Nephron progenitor cell (in vitro differentiated cells): ENCODE measurements at regions not wholly inside any gene's neighbourhood (a gene's known extent, or its start where the extent isn't known, plus 50 kb on each side); places are given as distances from the start of the nearest gene placed in this dataset.
A peak's percentile ranks its signal among the peaks of the same experiment; 100 is the strongest.

Experiments
- DNase-seq: peaks from one replicate; pipeline ENCODE4 v3.0.0; 2021
- H3K27ac Mint-ChIP-seq: 2 replicates; pipeline ENCODE4 v1.8.0; 2021; ENCODE audit warnings: mild to moderate bottlenecking, moderate library complexity, mixed read lengths
- H3K27me3 Mint-ChIP-seq: 2 replicates; pipeline ENCODE4 v1.8.0; 2021; ENCODE audit warnings: mild to moderate bottlenecking, low read depth, mixed read lengths; ENCODE audit not compliant: poor library complexity
- H3K36me3 Mint-ChIP-seq: 2 replicates; pipeline ENCODE4 v1.8.0; 2021; ENCODE audit warnings: low read depth, mixed read lengths
- H3K4me1 Mint-ChIP-seq: 2 replicates; pipeline ENCODE4 v1.8.0; 2021; ENCODE audit warnings: mixed read lengths
- H3K4me3 Mint-ChIP-seq: 2 replicates; pipeline ENCODE4 v1.8.0; 2021; ENCODE audit warnings: mild to moderate bottlenecking, moderate library complexity, mixed read lengths
- H3K9me3 Mint-ChIP-seq: 2 replicates; pipeline ENCODE4 v1.8.0; 2021; ENCODE audit warnings: mild to moderate bottlenecking, moderate library complexity, mixed read lengths
- CTCF ChIP-seq: fragments of 200-600 bp; sonication (generic); IDR thresholded peaks from 2 replicates; pipeline ENCODE4 v1.5.0; 2021; ENCODE audit warnings: antibody characterized with exemption

DNA sequence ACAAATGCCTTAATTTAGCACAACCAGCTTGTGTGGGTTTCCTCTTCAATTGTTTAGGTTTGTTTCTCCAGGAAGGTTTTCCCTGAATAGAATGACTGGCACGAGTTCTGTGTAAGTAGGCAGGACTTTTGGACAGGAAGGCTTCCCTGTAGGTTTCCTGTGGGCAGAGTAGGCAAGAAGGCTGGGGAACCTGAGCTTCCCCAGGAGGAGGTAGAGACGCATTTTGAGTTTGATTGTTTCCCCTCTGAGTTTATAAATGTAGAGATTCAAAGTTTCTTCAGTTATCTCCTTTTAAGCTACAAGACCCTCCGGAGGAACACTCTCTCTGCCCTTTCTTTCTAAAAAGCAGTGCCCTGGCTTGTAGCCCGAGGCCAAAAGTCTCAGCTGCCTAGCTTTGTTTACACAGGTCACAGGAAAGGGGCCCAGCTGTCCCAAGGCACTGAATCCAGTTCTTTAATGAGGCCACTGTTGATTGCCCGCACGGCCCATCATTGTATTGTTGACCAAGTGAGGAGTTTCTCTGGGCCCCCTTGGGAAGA is 66.6 kb upstream of the RDX start:
- TF ChIP-seq CTCF, result no peak
- DNase-seq, result peak; percentile 28

GRCh38 chr11:110366291-110366690 is 63.5 kb upstream of the FDX1 start:
- H3K27me3 Mint-ChIP-seq, result peaks cover 5% of the 10 kb centered on the region
- no peak for DNase-seq
- TF ChIP-seq CTCF, result no peak

More for the DNA sequence above, 66.6 kb upstream of the RDX start:
- Mint-ChIP-seq H3K4me1 (peaks cover 27% of the 10 kb centered on the region), H3K4me3 (peak overlapping the region; percentile 13), H3K27me3 (peaks cover 5% of the 10 kb centered on the region), H3K9me3 (peaks cover 2% of the 10 kb centered on the region), H3K36me3 (no peaks in the 10 kb centered on the region), H3K27ac (peak overlapping the region; percentile 99)

GRCh38 chr11:110367571-110367970 is 62.2 kb upstream of the FDX1 start:
- Mint-ChIP-seq H3K27me3 (peaks cover 5% of the 10 kb centered on the region), H3K4me3 (no peak overlapping the region), H3K36me3 (no peaks in the 10 kb centered on the region), H3K9me3 (peaks cover 22% of the 10 kb centered on the region), H3K4me1 (peaks cover 16% of the 10 kb centered on the region), H3K27ac (no peak overlapping the region)
- TF ChIP-seq CTCF, result no peak
- DNase-seq, result no peak

More at GRCh38 chr11:110366291-110366690, 63.5 kb upstream of the FDX1 start:
- peaks cover 27% of the 10 kb centered on the region for H3K4me1 Mint-ChIP-seq
- no peak overlapping the region for H3K4me3 Mint-ChIP-seq
- peak overlapping the region; percentile 25 for H3K27ac Mint-ChIP-seq
- H3K36me3 Mint-ChIP-seq, result no peaks in the 10 kb centered on the region
- H3K9me3 Mint-ChIP-seq, result peaks cover 13% of the 10 kb centered on the region

DNA sequence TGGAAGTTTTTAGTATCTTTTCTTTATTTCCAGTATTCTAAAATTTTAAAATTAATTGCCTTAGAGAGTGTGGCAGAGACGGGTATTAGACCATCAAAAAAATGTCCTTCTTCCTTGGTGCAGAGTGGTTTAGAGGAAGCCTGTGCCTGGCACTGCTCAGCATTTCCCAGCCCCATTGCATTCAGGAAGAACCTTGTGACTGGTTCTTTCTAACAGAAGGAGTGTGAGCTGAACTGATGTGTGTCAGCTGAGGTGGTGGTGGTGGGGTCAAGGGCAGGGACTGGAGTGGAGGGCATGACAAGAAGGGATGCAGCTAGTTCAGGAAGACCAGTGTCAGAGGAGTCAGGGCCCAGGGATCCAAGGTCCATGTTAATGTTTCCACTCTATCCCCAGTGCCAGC is 58.7 kb upstream of the FDX1 start:
- H3K4me1 Mint-ChIP-seq, result no peaks in the 10 kb centered on the region
- no peak overlapping the region for H3K27ac Mint-ChIP-seq
- DNase-seq, result no peak
- no peaks in the 10 kb centered on the region for H3K36me3 Mint-ChIP-seq
- TF ChIP-seq CTCF, result no peak
- H3K4me3 Mint-ChIP-seq, result no peak overlapping the region
- peaks cover 22% of the 10 kb centered on the region for H3K9me3 Mint-ChIP-seq
- peaks cover 2% of the 10 kb centered on the region for H3K27me3 Mint-ChIP-seq

DNA sequence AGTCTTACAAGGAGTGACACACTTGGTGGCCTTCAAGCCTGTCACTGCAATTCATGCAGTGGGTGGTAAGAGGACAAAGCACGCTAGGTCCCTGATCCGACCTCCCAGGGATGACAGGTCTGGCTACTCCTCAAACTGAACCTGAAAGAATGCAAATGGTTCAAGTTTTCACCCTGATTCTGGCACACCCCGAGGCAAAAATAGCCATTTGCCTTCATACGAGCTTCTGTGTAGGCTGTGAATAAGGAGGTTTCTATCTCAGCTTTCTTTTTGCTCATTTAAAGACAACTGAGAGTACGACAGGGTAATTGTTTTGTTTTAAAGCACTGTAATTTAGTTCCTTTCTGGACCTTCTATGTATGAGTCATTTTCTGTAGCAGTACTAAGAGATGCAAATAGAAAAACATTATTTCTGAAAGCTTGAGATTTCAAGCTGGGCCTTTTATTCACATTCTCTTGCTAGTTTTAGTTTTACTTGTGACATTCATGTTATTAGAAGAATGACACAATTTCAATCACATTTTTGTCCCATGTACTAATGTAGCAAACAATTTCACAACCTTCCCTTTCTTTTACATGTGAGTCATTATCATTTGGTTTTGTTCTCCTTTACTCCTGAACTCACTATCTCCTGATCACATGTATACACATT is 56.6 kb upstream of the FDX1 start:
- Mint-ChIP-seq H3K36me3 (no peaks in the 10 kb centered on the region), H3K27me3 (no peaks in the 10 kb centered on the region), H3K9me3 (peaks cover 18% of the 10 kb centered on the region), H3K4me3 (no peak overlapping the region), H3K4me1 (peaks cover 13% of the 10 kb centered on the region), H3K27ac (no peak overlapping the region)
- TF ChIP-seq CTCF, result no peak
- no peak for DNase-seq

- Mint-ChIP-seq H3K36me3 (no peaks in the 10 kb centered on the region), H3K4me3 (no peak overlapping the region), H3K4me1 (peaks cover 13% of the 10 kb centered on the region), H3K27ac (no peak overlapping the region), H3K27me3 (no peaks in the 10 kb centered on the region), H3K9me3 (peaks cover 11% of the 10 kb centered on the region)
- no peak for DNase-seq
- no peak for TF ChIP-seq CTCF
These were observed 54.8 kb upstream of the FDX1 start for GRCh38 chr11:110374921-110375320.
